A549 (cell line): ENCODE measurements at regions not wholly inside any gene's neighbourhood (a gene's known extent, or its start where the extent isn't known, plus 50 kb on each side); places are given as distances from the start of the nearest gene placed in this dataset.

Experiments
- ATAC-seq, 2 experiments: fragments of 200-7000 bp in 1 of 2; fragments of >200 bp in 1 of 2; cut with Nextera tagmentation in 1 of 2; cut with Tn5 transposase in 1 of 2; 3 replicates each; pipeline versions ENCODE4 v1.8.0 to v1.9.1; 2018 to 2020; ENCODE audit warnings: mild to moderate bottlenecking in 1 of 2, moderate library complexity in 1 of 2
- CTCF ChIA-PET: fragments of 300-600 bp; sonication (Branson Sonifier 250); formaldehyde crosslinking; extraction: SDS; loops from one replicate; lab custom pipeline; 2021; ENCODE audit warnings: antibody characterized with exemption, inconsistent platforms; lab: Yijun Ruan, JAX
- POLR2A ChIA-PET: fragments of 350-600 bp; formaldehyde crosslinking; extraction: SDS; loops from one replicate; lab custom pipeline; 2021; ENCODE audit warnings: antibody characterized with exemption, inconsistent platforms; lab: Yijun Ruan, JAX
- DNase-seq, 2 experiments: peaks; one replicate each; pipeline versions ENCODE4 v3.0.0 to v3.0.0-alpha.2; 2011 to 2016; ENCODE audit warnings: low read depth in 1 of 2, low spot score in 1 of 2
- FAIRE-seq: peaks from 2 replicates; lab custom pipeline; 2011; peaks lifted over from hg19 to GRCh38; lab: Jason Lieb, UNC
- H3K27ac ChIP-seq, 2 experiments: fragments of >200 bp; sonication (Bioruptor Twin); formaldehyde crosslinking; 3 replicates each; pipeline ENCODE4 v1.5.1; 2016 to 2017
- H3K4me1 ChIP-seq: fragments of >200 bp; sonication (Bioruptor Twin); formaldehyde crosslinking; 3 replicates; pipeline ENCODE4 v1.6.1; 2016
- H3K4me2 ChIP-seq: fragments of >200 bp; sonication (Bioruptor Twin); formaldehyde crosslinking; 3 replicates; pipeline ENCODE4 v1.6.1; 2016
- H3K4me3 ChIP-seq: fragments of >200 bp; sonication (Bioruptor Twin); formaldehyde crosslinking; 3 replicates; pipeline ENCODE4 v1.5.1; 2016
- H3K9me3 ChIP-seq: fragments of >200 bp; sonication (Bioruptor Twin); formaldehyde crosslinking; 3 replicates; pipeline ENCODE4 v1.6.1; 2016
- ATOH8 ChIP-seq: fragments of 250-450 bp; sonication (Bioruptor Pico); IDR thresholded peaks from 2 replicates; pipeline ENCODE4 v1.5.0; 2020; ENCODE audit warnings: low read depth, mild to moderate bottlenecking, moderate library complexity
- BHLHE40 ChIP-seq: IDR thresholded peaks from 2 replicates; pipeline ENCODE4 v1.6.1; 2012; ENCODE audit warnings: low read depth, low read length, inconsistent platforms
- CBX8 ChIP-seq: fragments of 200-600 bp; sonication (generic); IDR thresholded peaks from 2 replicates; pipeline ENCODE4 v1.6.1; 2016
- CHD2 ChIP-seq: fragments of 150-350 bp; IDR thresholded peaks from 2 replicates; pipeline ENCODE4 v1.6.1; 2014; ENCODE audit warnings: low read length; ENCODE audit not compliant: partially characterized antibody
- CHD4 ChIP-seq: fragments of 200-600 bp; sonication (generic); IDR thresholded peaks from 2 replicates; pipeline ENCODE4 v1.6.1; 2016; ENCODE audit warnings: antibody characterized with exemption, mild to moderate bottlenecking, borderline replicate concordance
- ELK1 ChIP-seq: fragments of 150-350 bp; IDR thresholded peaks from 2 replicates; pipeline ENCODE4 v1.6.1; 2014; ENCODE audit warnings: low read depth, mild to moderate bottlenecking, low read length
- FOSB ChIP-seq: fragments of 250-450 bp; sonication (Bioruptor Pico); IDR thresholded peaks from 2 replicates; pipeline ENCODE4 v1.5.0; 2020; ENCODE audit warnings: mild to moderate bottlenecking, moderate library complexity
- FOSL2 ChIP-seq, 2 experiments: fragments of 450-650 bp in 1 of 2; fragments of >200 bp in 1 of 2; sonication (Bioruptor Twin) in 1 of 2; formaldehyde crosslinking; IDR thresholded peaks; 2 replicates each; pipeline versions ENCODE4 v1.5.0 to v1.6.1; 2016 to 2020; ENCODE audit warnings: mild to moderate bottlenecking in 1 of 2, moderate library complexity in 1 of 2
- HDAC2 ChIP-seq: fragments of 200-600 bp; sonication (generic); IDR thresholded peaks from 2 replicates; pipeline ENCODE4 v1.6.1; 2016
- HES2 ChIP-seq: fragments of >200 bp; sonication (Bioruptor Twin); formaldehyde crosslinking; IDR thresholded peaks from 2 replicates; pipeline ENCODE4 v1.6.1; 2016
- HMGXB4 ChIP-seq: fragments of 250-450 bp; sonication (Bioruptor Pico); IDR thresholded peaks from 2 replicates; pipeline ENCODE4 v1.5.0; 2021; ENCODE audit warnings: mild to moderate bottlenecking, moderate library complexity, borderline replicate concordance
- HOXB13 ChIP-seq: fragments of 250-450 bp; sonication (Bioruptor Pico); IDR thresholded peaks from 2 replicates; pipeline ENCODE4 v1.5.0; 2020; ENCODE audit warnings: low read depth, mild to moderate bottlenecking, moderate library complexity
- JUN ChIP-seq, 2 experiments: fragments of >200 bp; sonication (Bioruptor Twin); formaldehyde crosslinking; IDR thresholded peaks; 2 replicates in 1 of 2; 3 replicates in 1 of 2; pipeline ENCODE4 v1.6.1; 2016 to 2017
- NPAS2 ChIP-seq: fragments of 250-450 bp; sonication (Bioruptor Pico); IDR thresholded peaks from 2 replicates; pipeline ENCODE4 v1.8.0; 2022; ENCODE audit warnings: mild to moderate bottlenecking, moderate library complexity, borderline replicate concordance
- PBX3 ChIP-seq: IDR thresholded peaks from 2 replicates; pipeline ENCODE4 v1.6.1; 2012
- RAD21 ChIP-seq, 2 experiments: fragments of >200 bp in 1 of 2; sonication (Bioruptor Twin) in 1 of 2; formaldehyde crosslinking in 1 of 2; IDR thresholded peaks in 1 of 2; conservative IDR thresholded peaks in 1 of 2; 2 replicates in 1 of 2; 3 replicates in 1 of 2; pipeline ENCODE4 v1.6.1; 2012 to 2018; ENCODE audit warnings: inconsistent platforms in 1 of 2
- REST ChIP-seq: fragments of 200-600 bp; sonication (generic); IDR thresholded peaks from 2 replicates; pipeline ENCODE4 v1.6.1; 2016; ENCODE audit warnings: antibody characterized with exemption, mild to moderate bottlenecking, moderate library complexity
- TP53 ChIP-seq: fragments of 250-450 bp; sonication (Bioruptor Pico); IDR thresholded peaks from 2 replicates; pipeline ENCODE4 v1.5.0; 2021; ENCODE audit warnings: mild to moderate bottlenecking, moderate library complexity
- ZFP36 ChIP-seq: fragments of 450-650 bp; IDR thresholded peaks from 2 replicates; pipeline ENCODE4 v1.6.1; 2014; ENCODE audit warnings: borderline replicate concordance; ENCODE audit not compliant: partially characterized antibody
- whole genome bisulfite sequencing: methylation state at CpG from one replicate; pipeline ENCODE4 v1.1.6; 2017; ENCODE audit errors: missing lambda C conversion rate; 5-methylcytosine and 5-hydroxymethylcytosine counted together

- no peak for DNase-seq
- no peak overlapping the region for H3K4me2 ChIP-seq
- no peak for FAIRE-seq
- 52% methylated on average over 5 of the region's 5 CpGs for WGBS
- no peaks in the 10 kb centered on the region for H3K4me1 ChIP-seq
- H3K27ac ChIP-seq, result no peak overlapping the region
- ATAC-seq, result no peak
- ChIA-PET POLR2A (interaction anchor here (0.6 kb wide), 1 partner anchor 1304 kb away, joined by 3 read pairs; no protein-coding TSS in a partner anchor), CTCF (no interaction called here)
- no peak overlapping the region for H3K4me3 ChIP-seq
- no peaks in the 10 kb centered on the region for H3K9me3 ChIP-seq
- TF ChIP-seq FOSB (no peak), PBX3 (no peak), HMGXB4 (CRISPR knock-in tag) (no peak), ZFP36 (no peak), TP53 (CRISPR knock-in tag) (no peak), JUN (IDR thresholded peaks at IDR 0.05) (no peak), ELK1 (no peak), BHLHE40 (no peak), RAD21 (conservative IDR thresholded peaks at IDR 0.05 in 1 of 2, IDR thresholded peaks at IDR 0.05 in 1 of 2) (no peak), REST (no peak), HDAC2 (no peak), HOXB13 (CRISPR knock-in tag) (no peak), CBX8 (no peak), CHD4 (no peak), NPAS2 (CRISPR knock-in tag) (no peak), FOSL2 (IDR thresholded peaks at IDR 0.05) (no peak), FOSL2 (CRISPR knock-in tag; IDR thresholded peaks at IDR 0.05) (no peak), HES2 (no peak), ATOH8 (CRISPR knock-in tag) (no peak), CHD2 (no peak)
These were observed 463.9 kb upstream of the CDH9 start for GRCh38 chr5:27502236-27502635.
